Liver (tissue), 7 donors: ENCODE measurements at regions not wholly inside any gene's neighbourhood (a gene's known extent, or its start where the extent isn't known, plus 50 kb on each side); places are given as distances from the start of the nearest gene placed in this dataset.

Experiments
- DNase-seq: peaks from one replicate; pipeline ENCODE4 v3.0.0-alpha.2; 2017; ENCODE audit warnings: low spot score
- H3K27ac ChIP-seq, 2 donors: one replicate each; pipeline ENCODE4 v1.7.0; 2013; ENCODE audit warnings: inconsistent platforms in 2 of 2, low read length in 2 of 2, control low read depth in 1 of 2, low read depth in 1 of 2, mild to moderate bottlenecking in 1 of 2
- H3K27me3 ChIP-seq, 4 donors: one replicate each; pipeline versions ENCODE4 v1.6.1 to v1.7.0; 2013; ENCODE audit warnings: low read length in 3 of 4, inconsistent platforms in 1 of 4, mild to moderate bottlenecking in 1 of 4, moderate library complexity in 1 of 4; ENCODE audit not compliant: control insufficient read depth in 4 of 4, insufficient read depth in 4 of 4
- H3K36me3 ChIP-seq, 4 donors: one replicate each; pipeline versions ENCODE4 v1.6.1 to v1.7.0; 2013; ENCODE audit warnings: low read length in 3 of 4, mild to moderate bottlenecking in 3 of 4, low read depth in 1 of 4, moderate library complexity in 1 of 4; ENCODE audit not compliant: control insufficient read depth in 4 of 4, insufficient read depth in 3 of 4
- H3K4me1 ChIP-seq, 4 donors: one replicate each; pipeline versions ENCODE4 v1.6.1 to v1.7.0; 2013; ENCODE audit warnings: low read length in 3 of 4, mild to moderate bottlenecking in 3 of 4, moderate library complexity in 1 of 4; ENCODE audit not compliant: control insufficient read depth in 4 of 4, insufficient read depth in 4 of 4
- H3K4me3 ChIP-seq, 3 donors: one replicate each; pipeline versions ENCODE4 v1.6.1 to v1.7.0; 2013; ENCODE audit warnings: low read length in 3 of 3, control low read depth in 1 of 3, low read depth in 1 of 3, mild to moderate bottlenecking in 1 of 3
- H3K9ac ChIP-seq, 2 donors: one replicate each; pipeline ENCODE4 v1.7.0; 2013; ENCODE audit warnings: low read length in 2 of 2, mild to moderate bottlenecking in 2 of 2, moderate library complexity in 2 of 2, control low read depth in 1 of 2, low read depth in 1 of 2
- H3K9me3 ChIP-seq, 4 donors: one replicate each; pipeline versions ENCODE4 v1.6.1 to v1.7.0; 2013; ENCODE audit warnings: low read length in 3 of 4; ENCODE audit not compliant: control insufficient read depth in 4 of 4
- ATF3 ChIP-seq: IDR thresholded peaks from 2 replicates; pipeline ENCODE4 v1.6.1; 2016; ENCODE audit warnings: antibody characterized with exemption
- EGR1 ChIP-seq, 2 donors: IDR thresholded peaks; 2 replicates each; pipeline ENCODE4 v1.6.1; 2016 to 2018; ENCODE audit warnings: antibody characterized with exemption in 2 of 2, low read depth in 2 of 2
- FOXA2 ChIP-seq: IDR thresholded peaks from 2 replicates; pipeline ENCODE4 v1.6.1; 2016; ENCODE audit warnings: antibody characterized with exemption
- GABPA ChIP-seq, 2 donors: IDR thresholded peaks in 1 of 2; conservative IDR thresholded peaks in 1 of 2; 2 replicates each; pipeline ENCODE4 v1.6.1; 2016; ENCODE audit warnings: antibody characterized with exemption in 2 of 2, mild to moderate bottlenecking in 1 of 2, moderate library complexity in 1 of 2
- HNF4A ChIP-seq, 2 donors: conservative IDR thresholded peaks; 2 replicates each; pipeline ENCODE4 v1.6.1; 2016; ENCODE audit warnings: antibody characterized with exemption in 2 of 2, mild to moderate bottlenecking in 2 of 2
- HNF4G ChIP-seq: IDR thresholded peaks from 2 replicates; pipeline ENCODE4 v1.6.1; 2016; ENCODE audit warnings: antibody characterized with exemption
- MAX ChIP-seq: IDR thresholded peaks from 2 replicates; pipeline ENCODE4 v1.6.1; 2016; ENCODE audit warnings: antibody characterized with exemption
- NR2F2 ChIP-seq: IDR thresholded peaks from 2 replicates; pipeline ENCODE4 v1.6.1; 2016; ENCODE audit warnings: antibody characterized with exemption
- RAD21 ChIP-seq, 2 donors: IDR thresholded peaks; 2 replicates each; pipeline ENCODE4 v1.6.1; 2016; ENCODE audit warnings: antibody characterized with exemption in 2 of 2, mild to moderate bottlenecking in 2 of 2
- REST ChIP-seq: IDR thresholded peaks from 2 replicates; pipeline ENCODE4 v1.6.1; 2016; ENCODE audit warnings: antibody characterized with exemption, mild to moderate bottlenecking
- RXRA ChIP-seq, 2 donors: IDR thresholded peaks; 2 replicates each; pipeline ENCODE4 v1.6.1; 2017 to 2018; ENCODE audit warnings: antibody characterized with exemption in 2 of 2, mild to moderate bottlenecking in 1 of 2
- SP1 ChIP-seq: IDR thresholded peaks from 2 replicates; pipeline ENCODE4 v1.6.1; 2018; ENCODE audit warnings: antibody characterized with exemption, mild to moderate bottlenecking
- TAF1 ChIP-seq: conservative IDR thresholded peaks from 2 replicates; pipeline ENCODE4 v1.6.1; 2016; ENCODE audit warnings: antibody characterized with exemption, mild to moderate bottlenecking
- YY1 ChIP-seq: IDR thresholded peaks from 2 replicates; pipeline ENCODE4 v1.6.1; 2016; ENCODE audit warnings: antibody characterized with exemption, mild to moderate bottlenecking
- ZBTB33 ChIP-seq: IDR thresholded peaks from 2 replicates; pipeline ENCODE4 v1.6.1; 2016; ENCODE audit warnings: antibody characterized with exemption
- WGBS: extraction: QIAGEN DNeasy Blood & Tissue Kit; methylation state at CpG from one replicate; pipeline ENCODE4 v1.1.7; 2013; 5-methylcytosine and 5-hydroxymethylcytosine counted together
- donor health status: healthy.
- donor health status: healthy.
- donor health status: healthy.
- donor health status: healthy.

GRCh38 chr1:221865808-221866207 lies 123.9 kb upstream of the DUSP10 start:
- 92% methylated on average over 4 of the region's 4 CpGs for WGBS
- DNase-seq, result no peak
- TF ChIP-seq TAF1 (no peak), ZBTB33 (no peak), RXRA (IDR thresholded peaks at IDR 0.05) (no peak), FOXA2 (no peak), HNF4G (no peak), MAX (no peak), YY1 (no peak), EGR1 (IDR thresholded peaks at IDR 0.05; ENCODE audit: low read depth in 2 of 2) (no peak), SP1 (no peak)
- H3K36me3 ChIP-seq, result no peaks in the 10 kb centered on the region
- H3K27ac ChIP-seq, result no peak overlapping the region
- no peaks in the 10 kb centered on the region for H3K27me3 ChIP-seq
- H3K4me1 ChIP-seq, result no peaks in the 10 kb centered on the region
- no peaks in the 10 kb centered on the region for H3K9me3 ChIP-seq
- no peak overlapping the region for H3K4me3 ChIP-seq
- H3K9ac ChIP-seq, result no peak overlapping the region

GRCh38 chr1:221863635-221864034 lies 121.7 kb upstream of the DUSP10 start:
- no peak for DNase-seq
- 95% methylated on average over 3 of the region's 3 CpGs for WGBS
- H3K4me3 ChIP-seq, result no peak overlapping the region
- no peaks in the 10 kb centered on the region for H3K27me3 ChIP-seq
- H3K27ac ChIP-seq, result no peak overlapping the region
- no peak for TF ChIP-seq HNF4A (conservative IDR thresholded peaks at IDR 0.05)
- no peak for TF ChIP-seq RXRA (IDR thresholded peaks at IDR 0.05)
- no peak for TF ChIP-seq RAD21 (IDR thresholded peaks at IDR 0.05)
- TF ChIP-seq GABPA (IDR thresholded peaks at IDR 0.05 in 1 of 2, conservative IDR thresholded peaks at IDR 0.05 in 1 of 2), result no peak
- no peak for TF ChIP-seq REST
- TF ChIP-seq TAF1, result no peak
- TF ChIP-seq SP1, result no peak
- TF ChIP-seq FOXA2, result no peak
- TF ChIP-seq NR2F2, result no peak
- TF ChIP-seq ATF3, result no peak
- no peak for TF ChIP-seq YY1
- TF ChIP-seq HNF4G, result no peak
- TF ChIP-seq ZBTB33, result no peak
- no peak for TF ChIP-seq EGR1 (IDR thresholded peaks at IDR 0.05; ENCODE audit: low read depth in 2 of 2)
- no peaks in the 10 kb centered on the region for H3K36me3 ChIP-seq
- H3K9ac ChIP-seq, result no peak overlapping the region
- H3K4me1 ChIP-seq, result no peaks in the 10 kb centered on the region
- no peaks in the 10 kb centered on the region for H3K9me3 ChIP-seq
